ENCODE measurements at regions not wholly inside any gene's neighbourhood (a gene's known extent, or its start where the extent isn't known, plus 50 kb on each side); places are given as distances from the start of the nearest gene placed in this dataset.

- POLR2A ChIA-PET: interaction anchor here (1.4 kb wide), 1 partner anchor 22 kb away, joined by 3 read pairs; no protein-coding TSS in a partner anchor
- no peaks in the 10 kb centered on the region for H3K27me3 Mint-ChIP-seq (ENCODE audit: insufficient read depth, unreplicated experiment)
- H3K4me1 Mint-ChIP-seq (ENCODE audit: insufficient read depth, unreplicated experiment): peaks cover 8% of the 10 kb centered on the region
- no peak for DNase-seq (ENCODE audit: unreplicated experiment)
- no peak for TF ChIP-seq CTCF (IDR thresholded peaks at IDR 0.05; ENCODE audit: unreplicated experiment)
- H3K27ac Mint-ChIP-seq (ENCODE audit: low read depth, unreplicated experiment): no peak overlapping the region
- CTCF ChIA-PET: interaction anchor here (0.6 kb wide), 1 partner anchor 453 kb away, joined by 3 read pairs; no protein-coding TSS in a partner anchor
- H3K36me3 Mint-ChIP-seq (ENCODE audit: insufficient read depth, unreplicated experiment): no peaks in the 10 kb centered on the region
- no peak overlapping the region for H3K4me3 Mint-ChIP-seq (ENCODE audit: unreplicated experiment)
- BruUV-seq (replicated peaks): no TSS peak
- no peaks in the 10 kb centered on the region for H3K9me3 Mint-ChIP-seq (ENCODE audit: unreplicated experiment)
- intact Hi-C loops (cut with micrococcal nuclease): no loop called here
These were observed 86.4 kb upstream of the JAZF1 start for GRCh38 chr7:28267012-28267411.

- Mint-ChIP-seq H3K9me3 (ENCODE audit: unreplicated experiment) (peaks cover 7% of the 10 kb centered on the region), H3K36me3 (ENCODE audit: insufficient read depth, unreplicated experiment) (peaks cover 7% of the 10 kb centered on the region), H3K27ac (ENCODE audit: low read depth, unreplicated experiment) (no peak overlapping the region), H3K27me3 (ENCODE audit: insufficient read depth, unreplicated experiment) (no peaks in the 10 kb centered on the region), H3K4me1 (ENCODE audit: insufficient read depth, unreplicated experiment) (peaks cover 8% of the 10 kb centered on the region), H3K4me3 (ENCODE audit: unreplicated experiment) (no peak overlapping the region)
- BruUV-seq (replicated peaks): no TSS peak
- DNase-seq (ENCODE audit: unreplicated experiment): no peak
- ChIA-PET POLR2A (interaction anchor here (0.6 to 0.8 kb wide), 4 partner anchors 13 to 219 kb away, joined by 3 read pairs; no protein-coding TSS in a partner anchor), CTCF (interaction anchor here (0.6 to 0.7 kb wide), 2 partner anchors 76 to 484 kb away, joined by 3 to 5 read pairs; no protein-coding TSS in a partner anchor)
- TF ChIP-seq CTCF (IDR thresholded peaks at IDR 0.05; ENCODE audit: unreplicated experiment): no peak
- intact Hi-C loops (cut with micrococcal nuclease): no loop called here
These were observed 89.2 kb upstream of the JAZF1 start for GRCh38 chr7:28269700-28270361.

GRCh38 chr7:28270536-28270935 is 89.9 kb upstream of the JAZF1 start:
- no peak for TF ChIP-seq CTCF (IDR thresholded peaks at IDR 0.05; ENCODE audit: unreplicated experiment)
- Mint-ChIP-seq H3K27ac (ENCODE audit: low read depth, unreplicated experiment) (no peak overlapping the region), H3K9me3 (ENCODE audit: unreplicated experiment) (peaks cover 7% of the 10 kb centered on the region), H3K4me1 (ENCODE audit: insufficient read depth, unreplicated experiment) (peaks cover 8% of the 10 kb centered on the region), H3K36me3 (ENCODE audit: insufficient read depth, unreplicated experiment) (peaks cover 7% of the 10 kb centered on the region), H3K4me3 (ENCODE audit: unreplicated experiment) (no peak overlapping the region), H3K27me3 (ENCODE audit: insufficient read depth, unreplicated experiment) (no peaks in the 10 kb centered on the region)
- no TSS peak for BruUV-seq (replicated peaks)
- no peak for DNase-seq (ENCODE audit: unreplicated experiment)
- POLR2A ChIA-PET: interaction anchor here (0.6 to 0.8 kb wide), 4 partner anchors 14 to 220 kb away, joined by 3 read pairs; no protein-coding TSS in a partner anchor
- intact Hi-C loops (cut with micrococcal nuclease): no loop called here
- CTCF ChIA-PET: interaction anchor here (0.6 kb wide), 1 partner anchor 76 kb away, joined by 3 read pairs; no protein-coding TSS in a partner anchor

- H3K9me3 Mint-ChIP-seq (ENCODE audit: unreplicated experiment): peaks cover 7% of the 10 kb centered on the region
- no peak overlapping the region for H3K4me3 Mint-ChIP-seq (ENCODE audit: unreplicated experiment)
- no peak overlapping the region for H3K27ac Mint-ChIP-seq (ENCODE audit: low read depth, unreplicated experiment)
- BruUV-seq (replicated peaks): no TSS peak
- H3K4me1 Mint-ChIP-seq (ENCODE audit: insufficient read depth, unreplicated experiment): peaks cover 8% of the 10 kb centered on the region
- no peaks in the 10 kb centered on the region for H3K27me3 Mint-ChIP-seq (ENCODE audit: insufficient read depth, unreplicated experiment)
- peaks cover 7% of the 10 kb centered on the region for H3K36me3 Mint-ChIP-seq (ENCODE audit: insufficient read depth, unreplicated experiment)
- DNase-seq (ENCODE audit: unreplicated experiment): peak; percentile 30
- peak; percentile 18 for TF ChIP-seq CTCF (IDR thresholded peaks at IDR 0.05; ENCODE audit: unreplicated experiment)
- intact Hi-C loops (cut with micrococcal nuclease): no loop called here
- ChIA-PET POLR2A (interaction anchor here (1.1 kb wide), 1 partner anchor 8 kb away, joined by 4 read pairs; no protein-coding TSS in a partner anchor), CTCF (no interaction called here)
These were observed 91.9 kb upstream of the JAZF1 start for GRCh38 chr7:28272461-28272877.

Data from MCF 10A (cell line).